AG04450 (cell line): ENCODE measurements at regions not wholly inside any gene's neighbourhood (a gene's known extent, or its start where the extent isn't known, plus 50 kb on each side); places are given as distances from the start of the nearest gene placed in this dataset. TPM values are rescaled to one million over a fixed set of nuclear protein-coding genes. Genes with fewer than 3 reads are reported as not detected.

Source experiments
- CTCF ChIA-PET: fragments of 300-600, 350-600 bp; formaldehyde crosslinking; extraction: SDS; loops from one replicate; lab custom pipeline; 2022; ENCODE audit warnings: antibody characterized with exemption, inconsistent platforms; lab: Charles Lee
- POLR2A ChIA-PET: fragments of 350-600 bp; formaldehyde crosslinking; extraction: SDS; loops from one replicate; lab custom pipeline; 2021; ENCODE audit warnings: antibody characterized with exemption, inconsistent platforms; lab: Yijun Ruan, JAX
- DNase-seq: peaks from one replicate; pipeline ENCODE4 v3.0.0-alpha.2; 2011; ENCODE audit warnings: low read depth, low spot score
- H3K27ac ChIP-seq: one replicate; pipeline ENCODE4 v1.5.1; 2012; ENCODE audit warnings: low read depth, low read length, control low read depth
- H3K27me3 ChIP-seq: one replicate; pipeline ENCODE4 v1.6.0; 2012; ENCODE audit warnings: low read length; ENCODE audit not compliant: control insufficient read depth, insufficient read depth
- H3K4me3 ChIP-seq: 2 replicates; pipeline ENCODE4 v1.5.1; 2011; ENCODE audit warnings: mild to moderate bottlenecking, low read depth, low read length, control low read depth
- H3K9me3 ChIP-seq: 2 replicates; pipeline ENCODE4 v1.5.1; 2012; ENCODE audit warnings: low read length; ENCODE audit not compliant: control insufficient read depth, insufficient read depth
- small RNA-seq: library from RNA; depleted of rRNA; stranded (forward); fragments of <200 nt; gene quantifications from one replicate; pipeline ENCODE3, GENCODE V24; 2012; ENCODE audit warnings: low read depth; ENCODE audit not compliant: insufficient read length
- TF ChIP-seq, protein P1 (sequence below): IDR thresholded peaks from 2 replicates; pipeline ENCODE4 v1.5.1; 2011; ENCODE audit warnings: low read depth, low read length, control low read depth, inconsistent platforms

DNA sequence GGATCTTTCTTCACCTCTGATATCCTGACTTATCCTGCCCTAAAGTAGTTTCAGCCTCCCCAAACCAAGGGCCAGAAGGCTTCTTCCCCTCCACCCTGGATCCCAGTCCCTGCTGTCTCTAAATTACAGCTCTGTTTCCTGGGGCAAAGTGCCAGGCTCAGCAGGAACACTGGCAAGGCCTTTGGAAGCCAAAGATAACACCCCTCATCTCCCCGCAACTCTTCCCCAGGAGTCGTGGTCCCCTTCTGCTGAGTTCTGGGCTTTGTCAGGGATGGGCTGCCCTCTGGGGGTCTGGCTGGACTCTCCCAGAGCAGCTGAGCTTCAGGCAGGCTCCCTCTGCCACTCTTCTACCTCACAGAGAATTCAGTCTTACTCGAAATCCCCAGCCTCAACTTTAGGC is 53.8 kb upstream of the AMPD3 start:
- TF ChIP-seq, protein P1, sequence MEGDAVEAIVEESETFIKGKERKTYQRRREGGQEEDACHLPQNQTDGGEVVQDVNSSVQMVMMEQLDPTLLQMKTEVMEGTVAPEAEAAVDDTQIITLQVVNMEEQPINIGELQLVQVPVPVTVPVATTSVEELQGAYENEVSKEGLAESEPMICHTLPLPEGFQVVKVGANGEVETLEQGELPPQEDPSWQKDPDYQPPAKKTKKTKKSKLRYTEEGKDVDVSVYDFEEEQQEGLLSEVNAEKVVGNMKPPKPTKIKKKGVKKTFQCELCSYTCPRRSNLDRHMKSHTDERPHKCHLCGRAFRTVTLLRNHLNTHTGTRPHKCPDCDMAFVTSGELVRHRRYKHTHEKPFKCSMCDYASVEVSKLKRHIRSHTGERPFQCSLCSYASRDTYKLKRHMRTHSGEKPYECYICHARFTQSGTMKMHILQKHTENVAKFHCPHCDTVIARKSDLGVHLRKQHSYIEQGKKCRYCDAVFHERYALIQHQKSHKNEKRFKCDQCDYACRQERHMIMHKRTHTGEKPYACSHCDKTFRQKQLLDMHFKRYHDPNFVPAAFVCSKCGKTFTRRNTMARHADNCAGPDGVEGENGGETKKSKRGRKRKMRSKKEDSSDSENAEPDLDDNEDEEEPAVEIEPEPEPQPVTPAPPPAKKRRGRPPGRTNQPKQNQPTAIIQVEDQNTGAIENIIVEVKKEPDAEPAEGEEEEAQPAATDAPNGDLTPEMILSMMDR = no peak
- POLR2A ChIA-PET = interaction anchor here (0.9 kb wide), 1 partner anchor 14 kb away, joined by 3 read pairs; no protein-coding TSS in a partner anchor
- H3K27ac ChIP-seq = no peak overlapping the region
- DNase-seq = no peak
- H3K27me3 ChIP-seq = no peaks in the 10 kb centered on the region
- no peak overlapping the region for H3K4me3 ChIP-seq
- CTCF ChIA-PET = no interaction called here
- H3K9me3 ChIP-seq = no peaks in the 10 kb centered on the region

DNA sequence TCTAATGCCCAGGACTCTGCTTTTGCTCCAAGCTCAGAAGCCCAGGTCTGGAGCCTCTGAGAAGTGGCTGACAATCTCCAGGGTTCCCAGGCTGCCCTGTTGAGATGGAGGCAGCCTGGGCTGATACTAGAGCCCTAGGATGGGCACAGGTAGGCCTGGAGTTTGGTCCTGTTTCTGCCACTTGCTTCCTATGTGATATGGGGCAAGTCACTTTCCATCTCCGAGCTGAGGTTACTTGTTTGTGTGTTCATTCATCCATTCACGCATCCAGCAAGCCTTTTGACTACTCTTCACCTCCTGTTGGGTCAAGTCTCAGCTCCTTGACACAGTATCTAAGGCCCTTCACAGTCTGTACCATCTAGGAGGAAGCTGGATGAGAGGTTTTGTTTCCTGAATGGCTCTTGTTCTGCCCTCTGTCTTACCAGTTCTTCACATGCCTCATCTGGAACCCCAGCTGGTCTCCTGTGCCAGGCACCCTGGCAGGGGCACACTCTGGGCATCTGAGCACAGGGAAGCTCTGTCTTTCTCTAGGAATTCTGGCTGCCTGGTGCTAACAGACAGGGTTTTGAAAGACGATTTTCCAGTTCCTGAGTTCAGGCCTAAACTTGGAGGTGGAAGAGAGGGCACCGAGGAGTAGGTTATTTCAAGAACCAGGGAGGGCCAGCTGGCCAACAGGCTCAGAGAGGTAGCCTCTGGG is 53.2 kb upstream of the AMPD3 start:
- Histone ChIP-seq H3K9me3 (no peaks in the 10 kb centered on the region), H3K4me3 (no peak overlapping the region), H3K27ac (no peak overlapping the region), H3K27me3 (no peaks in the 10 kb centered on the region)
- no peak for DNase-seq
- POLR2A ChIA-PET = interaction anchor here (0.9 kb wide), 1 partner anchor 15 kb away, joined by 3 read pairs; no protein-coding TSS in a partner anchor
- TF ChIP-seq, protein P1 = no peak
- CTCF ChIA-PET = interaction anchor here (2.7 kb wide), 1 partner anchor 35 kb away, joined by 7 read pairs; no protein-coding TSS in a partner anchor

Small RNA genes in the stretch of these regions (small RNA-seq; reads per million reads assigned to genes)
- not detected for gene RNU6ATAC33P
